ENCODE measurements at regions not wholly inside any gene's neighbourhood (a gene's known extent, or its start where the extent isn't known, plus 50 kb on each side); places are given as distances from the start of the nearest gene placed in this dataset.
"Not testable (repeated sequence)": the region's sequence is repeated elsewhere in the genome, so short reads cannot be mapped to it uniquely, and the experiment has no call there.

- DNase-seq = no peak
These were observed 102.6 kb upstream of the SATB1 start for GRCh38 chr3:18527691-18528090.

- DNase-seq = no peak
These were observed 101.5 kb upstream of the SATB1 start for GRCh38 chr3:18526667-18527066.

GRCh38 chr3:18516170-18516569 lies 91.0 kb upstream of the SATB1 start:
- DNase-seq = not testable (repeated sequence)

- DNase-seq = no peak
These were observed 88.0 kb upstream of the SATB1 start for GRCh38 chr3:18513091-18513490.

GRCh38 chr3:18512007-18512406 lies 86.9 kb upstream of the SATB1 start:
- peak in 1 of 2 donors; percentile 97 for DNase-seq

- no peak for DNase-seq
These were observed 85.8 kb upstream of the SATB1 start for GRCh38 chr3:18510947-18511346.

- DNase-seq = no peak
These were observed 82.2 kb upstream of the SATB1 start for GRCh38 chr3:18507333-18507732.

- no peak for DNase-seq
These were observed 79.9 kb upstream of the SATB1 start for GRCh38 chr3:18505056-18505455.

- no peak for DNase-seq
These were observed 76.7 kb upstream of the SATB1 start for GRCh38 chr3:18501679-18502343.

GRCh38 chr3:18500322-18500721 lies 75.2 kb upstream of the SATB1 start:
- DNase-seq = no peak

- DNase-seq = peak in 1 of 2 donors; percentile 11
These were observed 74.2 kb upstream of the SATB1 start for GRCh38 chr3:18499301-18499700.

- DNase-seq = no peak
These were observed 69.1 kb upstream of the SATB1 start for GRCh38 chr3:18494251-18494650.

- no peak for DNase-seq
These were observed 64.8 kb upstream of the SATB1 start for GRCh38 chr3:18489939-18490338.

GRCh38 chr3:18483226-18483625 lies 58.1 kb upstream of the SATB1 start:
- no peak for DNase-seq

GRCh38 chr3:18481946-18482548 lies 56.9 kb upstream of the SATB1 start:
- no peak for DNase-seq

GRCh38 chr3:18477620-18478019 lies 52.5 kb upstream of the SATB1 start:
- no peak for DNase-seq

Measured in bone marrow (tissue), 2 donors.